Cardiac fibroblast (primary cell): ENCODE measurements at regions not wholly inside any gene's neighbourhood (a gene's known extent, or its start where the extent isn't known, plus 50 kb on each side); places are given as distances from the start of the nearest gene placed in this dataset.

ENCODE experiments used
- DNase-seq, 2 donors: peaks; one replicate each; pipeline versions ENCODE4 v3.0.0 to v3.0.0-alpha.2; 2010; ENCODE audit warnings: low read depth in 2 of 2
- H3K4me3 ChIP-seq, 2 donors: replicated peaks in 1 of 2; 1 replicate in 1 of 2; 2 replicates in 1 of 2; pipeline ENCODE4 v1.5.1; 2011; ENCODE audit warnings: low read depth in 2 of 2, low read length in 2 of 2, mild to moderate bottlenecking in 2 of 2, moderate library complexity in 1 of 2
- TF ChIP-seq, protein P1 (sequence below): IDR thresholded peaks from one replicate; pipeline ENCODE4 v1.5.1; 2011; ENCODE audit warnings: low read depth, mild to moderate bottlenecking, low read length, inconsistent platforms

DNA sequence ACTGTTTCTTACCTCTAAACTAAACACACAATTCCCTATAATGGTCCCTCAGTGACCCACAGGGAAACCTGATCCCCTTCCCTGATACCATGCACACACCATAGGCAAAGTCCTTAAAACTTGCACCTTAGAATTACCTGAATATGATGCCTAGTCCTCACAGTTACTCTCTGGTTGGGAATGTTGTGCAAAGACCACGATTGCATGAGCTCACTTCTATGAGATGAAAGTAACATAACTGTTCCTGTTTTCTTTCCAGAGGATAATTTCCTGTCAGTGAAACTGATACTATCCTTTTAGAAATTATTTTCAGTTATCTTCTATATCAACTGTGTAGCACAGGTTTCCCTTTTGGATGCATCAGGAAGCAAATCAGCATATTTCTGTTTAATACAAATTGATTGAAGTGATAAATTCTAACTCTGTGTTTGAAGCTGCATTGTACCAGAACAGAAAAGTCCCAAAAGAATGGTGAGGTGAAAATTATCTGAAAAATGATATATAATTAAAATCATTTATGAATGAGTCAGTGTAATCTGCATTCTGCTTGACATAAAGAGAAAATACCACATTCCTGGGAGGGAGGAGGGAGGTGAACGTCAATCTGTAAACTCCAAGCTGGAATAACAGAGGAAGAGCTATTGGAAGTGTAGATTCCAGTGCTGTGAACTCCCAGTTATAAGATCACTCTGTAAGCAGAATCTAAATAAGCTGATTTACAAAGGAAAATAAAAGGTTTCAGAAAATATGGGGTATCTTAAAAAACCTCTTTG, 51.2 kb upstream of the TNFAIP8 start:
- DNase-seq: peak in 1 of 2 donors; percentile 28
- H3K4me3 ChIP-seq: no peak overlapping the region
- TF ChIP-seq, protein P1, sequence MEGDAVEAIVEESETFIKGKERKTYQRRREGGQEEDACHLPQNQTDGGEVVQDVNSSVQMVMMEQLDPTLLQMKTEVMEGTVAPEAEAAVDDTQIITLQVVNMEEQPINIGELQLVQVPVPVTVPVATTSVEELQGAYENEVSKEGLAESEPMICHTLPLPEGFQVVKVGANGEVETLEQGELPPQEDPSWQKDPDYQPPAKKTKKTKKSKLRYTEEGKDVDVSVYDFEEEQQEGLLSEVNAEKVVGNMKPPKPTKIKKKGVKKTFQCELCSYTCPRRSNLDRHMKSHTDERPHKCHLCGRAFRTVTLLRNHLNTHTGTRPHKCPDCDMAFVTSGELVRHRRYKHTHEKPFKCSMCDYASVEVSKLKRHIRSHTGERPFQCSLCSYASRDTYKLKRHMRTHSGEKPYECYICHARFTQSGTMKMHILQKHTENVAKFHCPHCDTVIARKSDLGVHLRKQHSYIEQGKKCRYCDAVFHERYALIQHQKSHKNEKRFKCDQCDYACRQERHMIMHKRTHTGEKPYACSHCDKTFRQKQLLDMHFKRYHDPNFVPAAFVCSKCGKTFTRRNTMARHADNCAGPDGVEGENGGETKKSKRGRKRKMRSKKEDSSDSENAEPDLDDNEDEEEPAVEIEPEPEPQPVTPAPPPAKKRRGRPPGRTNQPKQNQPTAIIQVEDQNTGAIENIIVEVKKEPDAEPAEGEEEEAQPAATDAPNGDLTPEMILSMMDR: no peak
